IMR-90 (cell line): ENCODE measurements at regions not wholly inside any gene's neighbourhood (a gene's known extent, or its start where the extent isn't known, plus 50 kb on each side); places are given as distances from the start of the nearest gene placed in this dataset.

Experiments
- ATAC-seq: fragments of 200-7000 bp; cut with Tn5 transposase; 2 replicates; pipeline ENCODE4 v1.9.1; 2020; ENCODE audit warnings: low read depth, mild to moderate bottlenecking, moderate library complexity
- BruUV-seq: library from RNA; stranded (reverse); fragments of 400-500 nt; replicated peaks from 2 replicates; lab custom pipeline; 2021; lab: Mats Ljungman, UMichigan
- CTCF ChIA-PET: fragments of 300-600 bp; formaldehyde crosslinking; extraction: SDS; loops from one replicate; lab custom pipeline; 2021; ENCODE audit warnings: antibody characterized with exemption; lab: Yijun Ruan, JAX
- POLR2A ChIA-PET: fragments of 300-600 bp; sonication (Branson Sonifier 250); formaldehyde crosslinking; loops from one replicate; lab custom pipeline; 2022; ENCODE audit warnings: antibody characterized with exemption; ENCODE audit not compliant: unreplicated experiment; lab: Charles Lee
- DNase-seq: peaks from one replicate; pipeline ENCODE4 v3.0.0; 2013
- H2AFZ ChIP-seq: replicated peaks from 2 replicates; pipeline ENCODE3; 2013; ENCODE audit warnings: low read length, mild to moderate bottlenecking; ENCODE audit not compliant: poor library complexity
- H2AK5ac ChIP-seq: 2 replicates; pipeline ENCODE4 v1.6.1; 2013; ENCODE audit warnings: low read depth, low read length, inconsistent platforms
- H2AK9ac ChIP-seq: replicated peaks from 2 replicates; pipeline ENCODE3; 2013; ENCODE audit warnings: mild to moderate bottlenecking, low read depth, low read length, moderate library complexity; ENCODE audit not compliant: poor library complexity
- H2BK120ac ChIP-seq: 2 replicates; pipeline ENCODE4 v1.6.1; 2013; ENCODE audit warnings: low read depth, low read length, inconsistent platforms
- H2BK15ac ChIP-seq: 3 replicates; pipeline ENCODE4 v1.6.1; 2013; ENCODE audit warnings: low read depth, low read length, inconsistent platforms
- H2BK20ac ChIP-seq: 2 replicates; pipeline ENCODE4 v1.6.1; 2013; ENCODE audit warnings: low read depth, mild to moderate bottlenecking, inconsistent platforms, low read length, moderate library complexity
- H2BK5ac ChIP-seq: 2 replicates; pipeline ENCODE4 v1.6.1; 2013; ENCODE audit warnings: mild to moderate bottlenecking, low read depth, low read length, inconsistent platforms; ENCODE audit not compliant: poor library complexity, severe bottlenecking
- H3K14ac ChIP-seq: replicated peaks from 2 replicates; pipeline ENCODE4 v1.6.1; 2013; ENCODE audit warnings: low read depth, low read length, inconsistent platforms
- H3K18ac ChIP-seq: 2 replicates; pipeline ENCODE4 v1.6.1; 2013; ENCODE audit warnings: low read depth, low read length, control low read depth
- H3K23ac ChIP-seq: 2 replicates; pipeline ENCODE4 v1.6.1; 2013; ENCODE audit warnings: low read depth, low read length, inconsistent platforms
- H3K27ac ChIP-seq: 2 replicates; pipeline ENCODE4 v1.5.1; 2013; ENCODE audit warnings: mild to moderate bottlenecking, control low read depth, low read length; ENCODE audit not compliant: insufficient read depth
- H3K27me3 ChIP-seq: 2 replicates; pipeline ENCODE4 v1.6.1; 2013; ENCODE audit warnings: low read length; ENCODE audit not compliant: control insufficient read depth, insufficient read depth
- H3K36me3 ChIP-seq: 2 replicates; pipeline ENCODE4 v1.6.1; 2013; ENCODE audit warnings: low read length, mixed read lengths; ENCODE audit not compliant: control insufficient read depth, insufficient read depth
- H3K4ac ChIP-seq: 2 replicates; pipeline ENCODE4 v1.6.1; 2013; ENCODE audit warnings: low read depth, low read length, inconsistent platforms
- H3K4me1 ChIP-seq: 2 replicates; pipeline ENCODE4 v1.6.1; 2013; ENCODE audit warnings: low read length, mixed read lengths; ENCODE audit not compliant: control insufficient read depth, insufficient read depth
- H3K4me2 ChIP-seq: 2 replicates; pipeline ENCODE4 v1.6.1; 2013; ENCODE audit warnings: low read depth, mild to moderate bottlenecking, control low read depth, low read length, moderate library complexity
- H3K4me3 ChIP-seq: 2 replicates; pipeline ENCODE4 v1.5.1; 2013; ENCODE audit warnings: low read depth, mild to moderate bottlenecking, control low read depth, low read length, moderate library complexity; ENCODE audit not compliant: insufficient read depth
- H3K56ac ChIP-seq: 2 replicates; pipeline ENCODE4 v1.6.1; 2013; ENCODE audit warnings: low read length, inconsistent platforms; ENCODE audit not compliant: insufficient read depth; ENCODE audit errors: extremely low read depth
- H3K79me1 ChIP-seq, 2 experiments: 2 replicates each; pipeline ENCODE4 v1.6.1; 2013; ENCODE audit warnings: low read length in 2 of 2, inconsistent platforms in 1 of 2, low read depth in 1 of 2
- H3K9ac ChIP-seq: 2 replicates; pipeline ENCODE4 v1.6.1; 2013; ENCODE audit warnings: low read depth, low read length, control low read depth
- H3K9me1 ChIP-seq: 2 replicates; pipeline ENCODE4 v1.6.1; 2013; ENCODE audit warnings: low read length, inconsistent platforms; ENCODE audit not compliant: insufficient read depth
- H3K9me3 ChIP-seq: 2 replicates; pipeline ENCODE4 v1.6.1; 2013; ENCODE audit warnings: low read length; ENCODE audit not compliant: control insufficient read depth, insufficient read depth
- H4K20me1 ChIP-seq: 2 replicates; pipeline ENCODE4 v1.6.1; 2013; ENCODE audit warnings: low read length, inconsistent platforms; ENCODE audit not compliant: insufficient read depth
- H4K5ac ChIP-seq: 2 replicates; pipeline ENCODE4 v1.6.1; 2013; ENCODE audit warnings: mild to moderate bottlenecking, low read depth, low read length, control low read depth
- H4K8ac ChIP-seq, 2 experiments: 2 replicates each; pipeline ENCODE4 v1.6.1; 2013; ENCODE audit warnings: low read depth in 2 of 2, low read length in 2 of 2, control low read depth in 1 of 2, inconsistent platforms in 1 of 2
- H4K91ac ChIP-seq: 2 replicates; pipeline ENCODE4 v1.6.1; 2013; ENCODE audit warnings: low read depth, low read length, inconsistent platforms; ENCODE audit not compliant: insufficient read depth
- ELK1 ChIP-seq: fragments of 150-350 bp; IDR thresholded peaks from 2 replicates; pipeline ENCODE4 v1.6.1; 2016; ENCODE audit warnings: low read depth, mild to moderate bottlenecking, low read length, moderate library complexity, borderline replicate concordance
- FOS ChIP-seq: fragments of 150-350 bp; IDR thresholded peaks from 2 replicates; pipeline ENCODE4 v1.6.1; 2016; ENCODE audit warnings: low read depth, low read length
- MAZ ChIP-seq: IDR thresholded peaks from 2 replicates; pipeline ENCODE4 v1.6.1; 2012; ENCODE audit warnings: low read depth, mild to moderate bottlenecking, low read length, improper control_type of control experiment, moderate library complexity, borderline replicate concordance
- WGBS, 2 experiments: methylation state at CpG; one replicate each; pipeline versions ENCODE4 v1.1.5 to v1.1.7; 2013; ENCODE audit warnings: missing lambda C conversion rate in 2 of 2; ENCODE audit not compliant: insufficient read length in 1 of 2; ENCODE audit errors: extremely low coverage in 2 of 2; 5-methylcytosine and 5-hydroxymethylcytosine counted together
- dilution Hi-C: fragments of 300-500 bp; cut with HindIII; formaldehyde crosslinking; loops from one replicate; pipeline ENCODE4 v1.14.3; 2018; ENCODE audit warnings: low sequenced_read_pairs; ENCODE audit not compliant: unreplicated experiment
- in situ Hi-C: fragments of 300-500 bp; cut with MboI; formaldehyde crosslinking; loops from 3 replicates; pipeline ENCODE4 v1.14.3; 2019; ENCODE audit warnings: low sequenced_read_pairs, inconsistent platforms, mixed read lengths
- intact Hi-C: fragments of 100-400 bp; cut with micrococcal nuclease; formaldehyde crosslinking; loops from 2 replicates; pipeline ENCODE4 v1.10.0; 2022

- BruUV-seq = no TSS peak
- H3K56ac ChIP-seq = no peak overlapping the region
- H3K18ac ChIP-seq = no peak overlapping the region
- H4K5ac ChIP-seq = no peak overlapping the region; the same call in 1 of the 2 replicates
- H3K9me1 ChIP-seq = no peaks in the 10 kb centered on the region; the same call in 1 of the 2 replicates
- CTCF ChIA-PET = no interaction called here
- in situ Hi-C loops (no loop called here), intact Hi-C loops (no loop called here), dilution Hi-C loops (no loop called here)
- no peak overlapping the region for H2BK5ac ChIP-seq
- H3K9ac ChIP-seq = no peak overlapping the region
- no peak overlapping the region for H2AK9ac ChIP-seq
- WGBS, 2 experiments = no CpG with 5 or more reads among the region's 6 CpGs
- H4K8ac ChIP-seq = no peak overlapping the region
- H4K91ac ChIP-seq = no peak overlapping the region
- no peak overlapping the region for H2AFZ ChIP-seq
- no peak for DNase-seq
- H3K23ac ChIP-seq = no peak overlapping the region
- H3K27me3 ChIP-seq = peaks cover 2% of the 10 kb centered on the region; the same call in 1 of the 2 replicates
- no peak overlapping the region for H3K14ac ChIP-seq
- H3K27ac ChIP-seq = no peak overlapping the region
- H3K4me1 ChIP-seq = no peaks in the 10 kb centered on the region
- POLR2A ChIA-PET = no interaction called here
- no peak overlapping the region for H3K4me3 ChIP-seq
- H2AK5ac ChIP-seq = no peak overlapping the region
- TF ChIP-seq MAZ = no peak
- no peak for TF ChIP-seq FOS
- TF ChIP-seq ELK1 = no peak
- H3K36me3 ChIP-seq = no peaks in the 10 kb centered on the region
- no peaks in the 10 kb centered on the region for H3K9me3 ChIP-seq
- no peak overlapping the region for H2BK15ac ChIP-seq
- no peaks in the 10 kb centered on the region for H4K20me1 ChIP-seq
- H2BK120ac ChIP-seq = no peak overlapping the region
- no peaks in the 10 kb centered on the region for H3K79me1 ChIP-seq
- no peak overlapping the region for H3K4me2 ChIP-seq
- H2BK20ac ChIP-seq = no peak overlapping the region
- H3K4ac ChIP-seq = no peak overlapping the region; the same call in 1 of the 2 replicates
- no peak for ATAC-seq
These were observed 226.1 kb upstream of the POU2AF2 start for GRCh38 chr11:111019451-111019850.
